HG03097 (cell line): ENCODE measurements at regions not wholly inside any gene's neighbourhood (a gene's known extent, or its start where the extent isn't known, plus 50 kb on each side); places are given as distances from the start of the nearest gene placed in this dataset.

Experiments used
- ATAC-seq: cut with Tn5 transposase; IDR thresholded peaks from one replicate; pipeline ENCODE4 v1.9.1; 2021; ENCODE audit not compliant: unreplicated experiment, low FRiP score

GRCh38 chr4:33133723-33134122 lies 2413.6 kb downstream of the PCDH7 start:
- ATAC-seq, result no peak

DNA sequence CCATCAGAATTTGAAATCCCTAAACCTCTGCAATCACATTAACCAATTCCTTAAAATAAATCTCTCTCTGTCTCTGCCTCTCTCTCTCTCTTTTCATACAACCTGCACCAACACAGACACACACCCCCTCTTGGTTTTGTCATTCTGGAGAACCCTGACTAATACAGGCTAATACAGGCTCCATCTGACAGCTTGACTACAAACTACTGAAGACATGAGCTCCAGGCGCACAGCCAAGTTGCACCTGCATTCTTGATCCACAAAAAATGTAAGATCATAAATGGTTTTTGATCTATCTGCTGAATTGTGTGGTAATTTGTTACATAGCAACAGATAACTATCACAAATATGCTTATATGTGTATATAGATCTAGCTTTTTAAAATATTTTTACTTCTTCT lies 2414.2 kb downstream of the PCDH7 start:
- no peak for ATAC-seq

DNA sequence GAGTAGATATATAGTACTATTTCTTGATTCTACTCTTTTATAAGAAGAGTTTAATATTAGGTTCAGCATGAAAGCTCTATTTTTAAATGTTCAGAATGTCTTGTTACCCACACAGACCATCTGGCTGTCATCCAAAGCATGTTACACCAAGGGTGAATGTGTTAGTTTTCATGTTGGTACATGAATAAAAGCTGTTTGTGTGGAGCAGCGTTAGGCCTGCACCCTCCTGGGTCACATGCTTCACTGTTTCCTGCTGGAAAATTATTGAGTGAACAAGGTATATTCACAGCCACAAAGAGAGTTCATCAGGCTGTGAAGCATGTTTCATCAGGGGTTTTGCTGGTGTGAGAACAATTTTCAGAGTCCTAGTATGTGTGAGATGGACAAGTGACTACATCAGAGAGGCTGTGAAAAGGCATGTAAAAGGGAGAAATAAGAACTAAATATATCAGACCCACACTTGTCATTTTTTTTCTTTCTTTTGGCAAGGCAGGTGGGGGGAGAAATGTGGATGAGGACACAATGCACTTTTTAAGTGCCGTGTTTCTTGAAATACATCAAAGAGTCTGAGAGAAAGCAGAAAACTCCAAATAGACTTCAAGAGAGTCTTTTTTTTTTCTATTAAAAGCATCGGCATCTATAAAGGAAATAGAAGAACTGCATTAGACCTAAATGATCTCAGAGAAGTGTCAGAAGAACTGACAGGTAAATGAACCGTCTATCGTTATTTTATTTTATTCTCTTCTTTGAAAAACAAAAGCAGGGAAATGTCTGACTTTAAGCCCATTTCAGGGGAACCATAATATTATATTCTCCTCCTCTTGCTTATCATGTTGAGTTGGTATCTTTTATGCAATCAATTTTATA lies 2429.7 kb downstream of the PCDH7 start:
- ATAC-seq, result no peak

GRCh38 chr4:33150525-33150910 lies 2430.3 kb downstream of the PCDH7 start:
- no peak for ATAC-seq

DNA sequence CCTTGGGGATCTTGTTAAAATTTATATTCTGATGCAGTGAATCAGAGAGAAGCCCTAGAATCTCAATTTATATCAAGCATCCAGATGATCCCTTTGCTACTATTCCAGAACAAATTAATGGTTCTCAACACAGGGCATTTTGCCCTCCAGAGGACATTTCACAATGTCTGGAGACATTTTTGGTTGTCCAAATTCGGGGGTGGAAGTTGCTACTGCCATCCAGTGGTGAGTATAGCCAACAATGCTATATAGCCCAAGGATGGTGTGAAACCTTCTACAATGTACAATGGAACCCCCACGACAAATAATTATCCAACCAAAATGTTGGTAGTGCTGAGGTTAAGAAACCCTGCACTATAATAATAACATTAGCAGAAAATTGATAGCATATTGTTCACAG lies 2440.0 kb downstream of the PCDH7 start:
- ATAC-seq, result no peak

- ATAC-seq, result no peak
These were observed 2441.0 kb downstream of the PCDH7 start for GRCh38 chr4:33161202-33161601.

DNA sequence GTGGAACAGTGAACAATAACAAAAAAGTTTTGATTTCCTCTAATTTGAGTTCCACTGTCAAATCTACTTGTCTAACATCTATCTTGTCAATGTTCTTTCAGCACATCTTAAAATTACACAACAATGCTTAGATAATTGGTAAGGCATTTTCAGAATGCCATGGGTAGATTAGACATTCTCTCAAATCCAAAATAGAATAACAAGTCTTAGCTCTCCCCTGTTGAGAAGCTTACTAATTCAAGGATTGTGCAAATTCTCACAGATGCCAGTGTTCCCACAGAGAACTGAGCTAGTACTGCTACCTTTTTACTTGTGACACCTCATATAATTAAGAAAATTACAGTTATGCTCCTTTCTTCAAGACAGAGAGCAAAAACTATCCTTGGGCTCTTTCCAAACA lies 2442.0 kb downstream of the PCDH7 start:
- ATAC-seq, result no peak

- no peak for ATAC-seq
These were observed 2451.8 kb downstream of the PCDH7 start for GRCh38 chr4:33171873-33172525.

GRCh38 chr4:33176566-33176965 lies 2456.4 kb downstream of the PCDH7 start:
- no peak for ATAC-seq

DNA sequence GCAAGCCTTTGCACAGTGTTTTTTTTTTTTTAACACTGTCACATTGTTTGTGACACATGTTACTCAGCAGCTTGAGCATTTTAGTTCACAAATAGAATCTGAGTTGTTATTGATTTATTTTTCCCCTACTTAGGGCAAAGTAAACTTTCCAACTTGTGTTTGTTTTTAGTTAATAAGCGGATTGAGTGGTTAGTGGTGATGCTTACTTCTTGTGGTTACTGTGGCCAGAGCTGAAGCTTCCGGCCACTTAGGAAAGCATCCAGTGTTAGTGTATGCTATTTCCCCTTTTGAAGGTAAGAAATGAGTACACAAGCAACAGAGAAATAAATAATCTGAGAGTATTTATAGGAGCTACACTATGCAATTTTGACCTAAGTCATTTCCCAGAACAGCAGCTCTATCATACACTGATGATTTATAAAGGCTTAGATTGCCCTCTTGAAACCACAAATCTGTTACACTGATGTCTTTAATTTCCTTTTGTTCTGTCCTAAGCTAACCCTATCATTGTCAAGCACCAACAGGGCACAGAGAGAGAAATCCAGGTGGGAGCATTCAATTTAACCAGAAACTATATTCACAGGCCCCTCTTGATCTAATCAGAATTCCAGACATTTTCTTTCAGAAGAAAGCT lies 2464.6 kb downstream of the PCDH7 start:
- peak; percentile 94 for ATAC-seq

DNA sequence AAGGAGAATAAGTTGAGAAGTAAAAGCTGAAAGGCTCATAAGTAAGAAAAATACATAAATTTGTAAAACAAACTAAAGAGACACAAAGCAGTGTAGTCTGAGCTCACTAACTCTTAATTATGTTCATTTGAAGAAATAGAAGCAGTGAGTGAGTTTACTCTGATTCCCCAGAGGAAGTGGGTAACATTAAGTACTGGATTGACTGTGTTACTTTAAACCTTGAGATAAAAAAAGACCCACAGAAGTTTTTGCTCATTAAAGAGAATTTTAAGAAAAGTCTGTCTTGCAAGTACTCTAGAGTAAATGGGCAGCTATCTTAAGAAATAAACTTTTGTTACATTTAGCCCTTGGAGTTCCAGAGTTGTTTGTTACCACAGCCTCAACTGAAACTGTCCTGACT lies 2466.9 kb downstream of the PCDH7 start:
- ATAC-seq, result peak; percentile 54

DNA sequence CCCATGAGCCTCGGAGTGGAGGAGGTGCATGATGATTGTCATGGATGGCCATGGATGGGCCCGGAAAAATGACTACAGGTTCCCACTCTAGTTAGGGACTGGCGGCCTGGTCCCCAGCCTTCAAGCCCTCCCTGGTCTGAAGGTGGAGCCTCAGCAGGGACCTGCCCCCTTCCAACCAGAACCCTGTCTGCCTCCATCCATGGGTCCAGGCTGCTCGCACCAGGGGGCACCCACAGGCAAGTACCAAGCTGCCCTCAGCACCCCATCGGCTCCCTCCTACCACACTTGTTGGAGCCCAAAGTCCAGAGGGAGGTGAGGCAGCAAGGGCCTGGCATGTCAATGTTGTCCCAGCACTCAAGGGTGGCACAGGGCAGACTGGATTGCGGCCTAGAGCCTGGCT lies 2468.6 kb downstream of the PCDH7 start:
- ATAC-seq, result no peak

DNA sequence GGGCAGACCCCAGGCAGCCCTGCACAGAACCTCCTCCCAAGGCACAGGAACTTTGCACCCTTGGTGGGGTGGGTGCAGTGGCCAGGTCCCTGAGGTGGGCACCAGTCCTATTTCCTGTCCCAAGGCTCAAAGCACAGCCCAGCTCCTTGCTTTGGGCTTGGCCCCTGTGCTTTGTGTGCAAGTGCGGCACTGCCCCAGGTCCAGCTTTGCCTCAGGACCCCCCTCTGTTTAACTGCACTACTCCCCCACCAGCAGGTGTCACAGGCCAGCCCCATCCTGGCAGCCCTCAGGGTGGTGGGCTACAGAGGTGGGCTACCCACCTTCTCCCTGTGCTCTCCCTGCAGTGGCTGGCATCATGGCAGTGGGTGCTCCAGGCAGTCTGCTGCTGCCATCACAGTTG lies 2469.0 kb downstream of the PCDH7 start:
- no peak for ATAC-seq

GRCh38 chr4:33193109-33193508 lies 2472.9 kb downstream of the PCDH7 start:
- ATAC-seq, result no peak

DNA sequence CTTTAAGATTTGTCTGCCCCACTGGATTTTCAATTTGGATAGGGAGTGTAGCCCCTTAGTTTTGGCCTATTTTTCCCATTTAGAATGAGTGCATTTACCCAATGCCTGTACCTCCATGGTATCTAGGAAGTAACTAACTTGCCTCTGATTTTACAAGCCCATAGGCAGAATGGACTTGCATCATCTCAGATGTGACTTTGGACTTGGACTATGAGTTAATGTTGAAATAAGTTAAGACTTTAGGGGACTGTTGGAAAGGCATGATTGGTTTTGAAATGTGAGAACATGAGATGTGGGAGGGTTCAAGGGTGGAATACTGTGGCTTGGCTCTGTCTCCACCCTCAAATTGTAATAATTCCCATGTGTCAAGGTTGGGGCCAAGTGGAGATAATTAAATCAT lies 2480.2 kb downstream of the PCDH7 start:
- no peak for ATAC-seq

GRCh38 chr4:33218238-33218637 lies 2498.1 kb downstream of the PCDH7 start:
- no peak for ATAC-seq

DNA sequence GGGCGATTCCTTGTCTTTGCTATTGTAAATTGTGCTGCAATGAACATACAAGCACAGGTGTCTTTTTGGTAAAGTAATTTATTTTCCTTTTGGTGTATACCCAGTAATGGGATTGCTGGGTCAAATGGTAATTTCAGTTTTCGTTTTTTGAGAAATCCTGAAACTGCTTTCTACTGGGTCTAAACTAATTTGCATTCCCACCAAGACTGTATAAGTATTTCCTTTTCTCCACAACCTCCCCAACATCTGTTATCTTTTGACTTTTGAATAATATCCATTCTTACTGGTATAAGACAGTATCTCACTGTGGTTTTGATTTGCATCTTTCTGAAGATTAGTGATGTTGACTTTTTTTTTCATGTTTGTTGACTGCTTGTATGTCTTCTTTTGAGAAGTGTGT lies 2506.0 kb downstream of the PCDH7 start:
- peak; percentile 72 for ATAC-seq

GRCh38 chr4:33226783-33227182 lies 2506.6 kb downstream of the PCDH7 start:
- no peak for ATAC-seq

DNA sequence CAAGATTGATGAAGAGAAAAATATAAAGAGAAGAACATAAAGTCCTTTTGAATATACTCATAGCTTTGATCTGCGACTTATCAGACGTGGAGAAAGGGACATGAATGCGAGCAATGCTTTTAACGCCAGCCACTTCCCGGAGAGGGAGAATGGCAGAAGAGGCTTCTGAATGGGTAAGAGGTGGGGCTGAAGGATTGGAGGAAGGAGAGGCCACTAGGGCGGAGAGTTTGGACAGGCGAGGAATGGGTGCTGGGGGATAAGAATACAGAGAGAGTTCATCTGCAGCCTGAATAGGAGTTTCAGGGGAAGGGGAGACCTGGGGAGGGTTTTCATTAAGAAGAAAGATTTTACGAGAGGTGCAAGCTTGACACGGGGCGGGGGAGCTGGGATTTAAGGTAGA lies 2534.9 kb downstream of the PCDH7 start:
- ATAC-seq, result no peak

DNA sequence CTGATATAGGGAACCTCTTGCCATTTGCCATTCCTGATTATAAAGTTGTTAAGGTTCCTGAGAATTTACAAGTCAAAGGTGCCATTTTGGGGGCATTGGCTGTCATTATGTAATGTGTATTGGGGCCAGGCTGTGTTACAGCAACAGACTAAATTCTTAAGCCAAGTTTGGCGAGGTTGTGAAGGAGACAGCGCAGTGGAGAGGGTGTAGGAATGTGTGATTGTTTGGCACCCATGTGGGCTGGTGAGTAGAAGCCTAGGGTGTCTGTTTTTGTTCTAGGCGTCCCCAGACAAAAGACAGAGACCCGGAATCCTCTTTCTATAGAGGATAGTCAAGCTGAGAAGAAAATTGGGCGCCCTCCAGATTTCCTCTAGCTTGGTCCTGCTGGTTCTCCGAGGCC lies 2535.3 kb downstream of the PCDH7 start:
- no peak for ATAC-seq

GRCh38 chr4:33262824-33263223 lies 2542.7 kb downstream of the PCDH7 start:
- no peak for ATAC-seq

GRCh38 chr4:33268776-33269175 lies 2548.6 kb downstream of the PCDH7 start:
- no peak for ATAC-seq
